Endothelial cell (in vitro differentiated cells): ENCODE measurements at regions not wholly inside any gene's neighbourhood (a gene's known extent, or its start where the extent isn't known, plus 50 kb on each side); places are given as distances from the start of the nearest gene placed in this dataset.

Source experiments
- DNase-seq: peaks from one replicate; pipeline ENCODE4 v3.0.0; 2021; ENCODE audit warnings: low spot score
- H3K27ac Mint-ChIP-seq: one replicate; pipeline ENCODE4 v1.8.0; 2021; ENCODE audit warnings: mixed read lengths, inconsistent platforms; ENCODE audit not compliant: unreplicated experiment
- H3K27me3 Mint-ChIP-seq: one replicate; pipeline ENCODE4 v1.8.0; 2021; ENCODE audit warnings: mild to moderate bottlenecking, moderate library complexity, mixed read lengths, inconsistent platforms; ENCODE audit not compliant: unreplicated experiment
- H3K36me3 Mint-ChIP-seq: one replicate; pipeline ENCODE4 v1.8.0; 2021; ENCODE audit warnings: mild to moderate bottlenecking, low read depth, mixed read lengths, inconsistent platforms; ENCODE audit not compliant: unreplicated experiment
- H3K4me1 Mint-ChIP-seq: one replicate; pipeline ENCODE4 v1.8.0; 2021; ENCODE audit warnings: mild to moderate bottlenecking, mixed read lengths, inconsistent platforms; ENCODE audit not compliant: unreplicated experiment
- H3K4me3 Mint-ChIP-seq: one replicate; pipeline ENCODE4 v1.8.0; 2021; ENCODE audit warnings: mild to moderate bottlenecking, mixed read lengths, inconsistent platforms; ENCODE audit not compliant: unreplicated experiment
- H3K9me3 Mint-ChIP-seq: one replicate; pipeline ENCODE4 v1.8.0; 2021; ENCODE audit warnings: mixed read lengths, inconsistent platforms; ENCODE audit not compliant: unreplicated experiment
- TF ChIP-seq, protein P1 (sequence below): fragments of 200-600 bp; sonication (generic); IDR thresholded peaks from one replicate; pipeline ENCODE4 v1.5.0; 2021; ENCODE audit warnings: antibody characterized with exemption; ENCODE audit not compliant: unreplicated experiment

DNA sequence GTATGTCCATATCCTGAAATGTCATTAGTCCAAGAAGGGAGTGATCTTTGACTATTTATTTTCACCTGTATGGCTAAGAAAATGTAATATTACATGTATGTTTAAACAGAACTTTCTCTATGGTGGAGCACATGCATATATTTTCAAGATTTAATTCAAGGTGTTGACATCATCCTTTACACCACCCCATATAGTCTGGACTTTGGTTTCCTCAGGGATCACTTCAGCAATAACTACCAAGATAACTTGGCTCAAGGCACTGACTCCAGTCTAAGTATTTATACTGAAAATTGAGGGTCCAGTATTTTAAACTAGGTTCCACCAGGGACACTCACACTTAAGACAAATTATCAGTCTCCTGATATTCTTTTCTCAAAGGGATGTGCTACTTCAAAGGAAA, 660.6 kb downstream of the EFNB2 start:
- peaks cover 25% of the 10 kb centered on the region for H3K4me1 Mint-ChIP-seq
- H3K36me3 Mint-ChIP-seq = no peaks in the 10 kb centered on the region
- no peak overlapping the region for H3K4me3 Mint-ChIP-seq
- no peak overlapping the region for H3K27ac Mint-ChIP-seq
- no peaks in the 10 kb centered on the region for H3K27me3 Mint-ChIP-seq
- TF ChIP-seq, protein P1, sequence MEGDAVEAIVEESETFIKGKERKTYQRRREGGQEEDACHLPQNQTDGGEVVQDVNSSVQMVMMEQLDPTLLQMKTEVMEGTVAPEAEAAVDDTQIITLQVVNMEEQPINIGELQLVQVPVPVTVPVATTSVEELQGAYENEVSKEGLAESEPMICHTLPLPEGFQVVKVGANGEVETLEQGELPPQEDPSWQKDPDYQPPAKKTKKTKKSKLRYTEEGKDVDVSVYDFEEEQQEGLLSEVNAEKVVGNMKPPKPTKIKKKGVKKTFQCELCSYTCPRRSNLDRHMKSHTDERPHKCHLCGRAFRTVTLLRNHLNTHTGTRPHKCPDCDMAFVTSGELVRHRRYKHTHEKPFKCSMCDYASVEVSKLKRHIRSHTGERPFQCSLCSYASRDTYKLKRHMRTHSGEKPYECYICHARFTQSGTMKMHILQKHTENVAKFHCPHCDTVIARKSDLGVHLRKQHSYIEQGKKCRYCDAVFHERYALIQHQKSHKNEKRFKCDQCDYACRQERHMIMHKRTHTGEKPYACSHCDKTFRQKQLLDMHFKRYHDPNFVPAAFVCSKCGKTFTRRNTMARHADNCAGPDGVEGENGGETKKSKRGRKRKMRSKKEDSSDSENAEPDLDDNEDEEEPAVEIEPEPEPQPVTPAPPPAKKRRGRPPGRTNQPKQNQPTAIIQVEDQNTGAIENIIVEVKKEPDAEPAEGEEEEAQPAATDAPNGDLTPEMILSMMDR = no peak
- DNase-seq = no peak
- no peaks in the 10 kb centered on the region for H3K9me3 Mint-ChIP-seq

DNA sequence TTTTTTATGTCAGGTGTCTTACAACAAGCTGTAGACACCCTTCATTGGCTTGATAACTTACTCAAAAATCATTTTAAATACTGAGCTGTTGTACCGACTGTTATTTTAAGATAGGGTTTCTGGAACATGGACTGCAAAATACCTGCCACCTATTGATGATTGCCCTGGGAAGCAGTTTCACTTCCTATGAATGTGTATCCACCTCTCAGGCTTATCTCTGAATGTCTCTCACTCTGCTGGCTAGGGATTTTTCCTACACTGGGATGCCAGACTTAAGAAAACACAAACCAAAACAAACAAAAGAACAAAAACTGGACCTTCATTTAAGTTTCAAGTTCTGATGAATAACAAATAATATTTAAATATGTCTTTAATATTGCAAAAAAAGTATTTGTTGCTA, 663.7 kb downstream of the EFNB2 start:
- Mint-ChIP-seq H3K27me3 (no peaks in the 10 kb centered on the region), H3K4me3 (no peak overlapping the region), H3K27ac (no peak overlapping the region), H3K36me3 (no peaks in the 10 kb centered on the region), H3K9me3 (no peaks in the 10 kb centered on the region), H3K4me1 (peaks cover 15% of the 10 kb centered on the region)
- no peak for DNase-seq
- TF ChIP-seq, protein P1 = no peak

DNA sequence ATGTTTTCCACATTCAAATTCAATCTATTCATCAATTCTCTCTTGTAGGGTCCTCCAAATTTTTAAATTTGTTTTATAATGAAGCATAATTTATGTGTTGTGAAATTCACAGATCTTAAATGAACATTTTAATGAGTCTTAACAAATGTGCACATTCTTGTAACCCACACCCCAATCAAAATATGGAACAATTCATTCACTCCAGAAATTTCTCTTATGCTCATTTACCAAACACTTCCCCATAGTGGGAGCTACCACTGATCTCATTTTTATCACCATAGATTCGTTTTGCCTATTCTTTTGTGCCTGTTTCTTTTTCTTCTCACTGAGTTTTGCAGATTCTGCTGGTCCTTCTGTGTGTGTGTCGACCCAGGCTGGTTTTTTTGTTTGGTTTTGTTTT, 664.1 kb downstream of the EFNB2 start:
- Mint-ChIP-seq H3K9me3 (no peaks in the 10 kb centered on the region), H3K4me3 (no peak overlapping the region), H3K27me3 (no peaks in the 10 kb centered on the region), H3K4me1 (peaks cover 11% of the 10 kb centered on the region), H3K36me3 (no peaks in the 10 kb centered on the region), H3K27ac (no peak overlapping the region)
- TF ChIP-seq, protein P1 = no peak
- DNase-seq = no peak

DNA sequence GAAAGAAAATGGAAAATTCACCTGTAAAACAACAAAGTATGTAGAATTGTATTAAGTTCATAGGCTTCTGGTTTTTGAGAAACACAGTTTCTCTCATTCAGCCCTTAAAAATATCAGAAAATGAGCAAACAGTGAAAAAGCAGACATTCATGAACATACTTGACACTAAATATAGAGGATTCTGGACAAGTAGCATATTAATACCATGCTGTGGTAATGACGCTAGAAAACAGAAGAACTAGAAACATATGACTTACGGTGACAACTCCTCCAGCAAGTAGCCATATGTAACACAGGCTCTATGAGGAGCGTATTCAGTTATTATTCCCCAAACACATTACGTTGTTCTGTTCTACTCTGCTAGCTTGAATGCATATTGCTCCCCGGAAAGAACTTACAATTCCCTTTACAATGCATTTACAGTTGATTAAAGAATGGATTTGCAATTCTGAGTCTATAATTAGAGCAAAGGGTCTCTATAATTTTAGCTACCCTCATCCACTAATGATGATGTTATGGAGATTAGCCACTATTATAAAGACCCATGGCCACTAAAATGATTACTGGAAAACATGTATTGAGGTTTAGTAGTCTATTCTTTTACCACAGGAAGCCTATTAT, 672.1 kb downstream of the EFNB2 start:
- H3K4me3 Mint-ChIP-seq = no peak overlapping the region
- TF ChIP-seq, protein P1 = no peak
- no peaks in the 10 kb centered on the region for H3K9me3 Mint-ChIP-seq
- DNase-seq = no peak
- no peaks in the 10 kb centered on the region for H3K36me3 Mint-ChIP-seq
- peaks cover 2% of the 10 kb centered on the region for H3K27me3 Mint-ChIP-seq
- H3K4me1 Mint-ChIP-seq = no peaks in the 10 kb centered on the region
- H3K27ac Mint-ChIP-seq = no peak overlapping the region

DNA sequence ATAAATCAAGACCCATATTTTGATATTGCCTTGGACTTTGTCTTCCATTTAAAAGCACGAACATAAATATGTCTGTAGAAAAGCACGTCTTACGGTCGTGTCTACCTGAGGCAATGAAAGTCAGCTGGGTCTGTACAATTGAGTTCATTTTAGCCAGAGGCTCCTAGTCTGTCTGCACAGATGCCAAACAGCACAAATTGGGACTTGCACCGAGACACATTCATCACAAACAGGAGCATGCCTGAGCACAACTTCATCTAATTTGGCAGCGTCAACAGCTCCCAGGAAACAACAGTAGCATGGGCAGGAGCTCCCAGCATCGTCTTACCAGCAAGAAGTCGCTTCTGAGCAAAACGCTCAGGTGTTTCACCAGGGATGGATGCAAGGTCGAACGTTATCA, 687.0 kb downstream of the EFNB2 start:
- TF ChIP-seq, protein P1 = no peak
- no peak overlapping the region for H3K27ac Mint-ChIP-seq
- H3K27me3 Mint-ChIP-seq = no peaks in the 10 kb centered on the region
- H3K4me3 Mint-ChIP-seq = no peak overlapping the region
- DNase-seq = no peak
- H3K36me3 Mint-ChIP-seq = no peaks in the 10 kb centered on the region
- peaks cover 12% of the 10 kb centered on the region for H3K4me1 Mint-ChIP-seq
- H3K9me3 Mint-ChIP-seq = no peaks in the 10 kb centered on the region
